Choroid plexus epithelial cell (primary cell): ENCODE measurements at regions not wholly inside any gene's neighbourhood (a gene's known extent, or its start where the extent isn't known, plus 50 kb on each side); places are given as distances from the start of the nearest gene placed in this dataset.
A peak's percentile ranks its signal among the peaks of the same experiment; 100 is the strongest.

Experiments used
- DNase-seq: peaks from one replicate; pipeline ENCODE4 v3.0.0-alpha.2; 2010; ENCODE audit warnings: low read depth
- H3K4me3 ChIP-seq: 2 replicates; pipeline ENCODE4 v1.5.1; 2011; ENCODE audit warnings: low read depth, mild to moderate bottlenecking, control low read depth, low read length, moderate library complexity
- TF ChIP-seq, protein P1 (sequence below): conservative IDR thresholded peaks from 2 replicates; pipeline ENCODE4 v1.5.1; 2011; ENCODE audit warnings: low read depth, mild to moderate bottlenecking, control low read depth, inconsistent platforms, low read length, moderate library complexity

DNA sequence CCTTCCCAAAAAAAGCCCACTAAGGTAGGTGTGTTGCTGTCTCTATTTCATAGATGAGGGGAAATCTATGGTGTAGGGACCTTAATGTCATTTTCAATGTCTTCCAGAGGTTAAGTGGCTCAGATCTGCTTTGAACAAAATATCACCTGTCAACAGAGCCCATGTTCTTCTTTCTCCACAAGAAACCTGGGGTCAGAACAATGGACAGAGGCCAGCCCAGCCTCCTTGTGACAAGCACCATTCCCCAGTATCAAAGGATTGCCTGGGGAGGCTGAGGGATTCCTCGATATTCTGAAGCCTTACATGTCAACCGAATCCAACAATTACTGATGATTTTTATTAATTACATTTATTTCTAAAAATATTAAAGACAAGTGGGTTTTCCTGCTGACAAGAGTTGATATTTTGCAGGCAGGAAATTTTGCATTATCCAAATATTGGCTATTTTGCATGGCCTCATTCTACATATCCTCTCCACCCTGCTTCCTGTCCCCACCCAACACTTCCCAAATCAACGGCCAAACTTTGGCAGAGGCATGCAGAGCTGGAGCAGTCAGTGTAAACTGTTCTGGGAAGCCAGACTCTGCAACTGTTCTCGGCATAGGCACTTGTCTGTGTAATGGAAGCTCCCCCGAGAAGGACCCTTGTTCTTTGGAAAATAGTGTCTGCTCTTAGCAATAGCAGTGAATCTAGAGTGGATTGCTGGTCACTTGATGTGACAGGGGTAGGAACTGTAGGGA, 281.5 kb downstream of the HS3ST3A1 start:
- no peak overlapping the region for H3K4me3 ChIP-seq
- DNase-seq = no peak
- TF ChIP-seq, protein P1, sequence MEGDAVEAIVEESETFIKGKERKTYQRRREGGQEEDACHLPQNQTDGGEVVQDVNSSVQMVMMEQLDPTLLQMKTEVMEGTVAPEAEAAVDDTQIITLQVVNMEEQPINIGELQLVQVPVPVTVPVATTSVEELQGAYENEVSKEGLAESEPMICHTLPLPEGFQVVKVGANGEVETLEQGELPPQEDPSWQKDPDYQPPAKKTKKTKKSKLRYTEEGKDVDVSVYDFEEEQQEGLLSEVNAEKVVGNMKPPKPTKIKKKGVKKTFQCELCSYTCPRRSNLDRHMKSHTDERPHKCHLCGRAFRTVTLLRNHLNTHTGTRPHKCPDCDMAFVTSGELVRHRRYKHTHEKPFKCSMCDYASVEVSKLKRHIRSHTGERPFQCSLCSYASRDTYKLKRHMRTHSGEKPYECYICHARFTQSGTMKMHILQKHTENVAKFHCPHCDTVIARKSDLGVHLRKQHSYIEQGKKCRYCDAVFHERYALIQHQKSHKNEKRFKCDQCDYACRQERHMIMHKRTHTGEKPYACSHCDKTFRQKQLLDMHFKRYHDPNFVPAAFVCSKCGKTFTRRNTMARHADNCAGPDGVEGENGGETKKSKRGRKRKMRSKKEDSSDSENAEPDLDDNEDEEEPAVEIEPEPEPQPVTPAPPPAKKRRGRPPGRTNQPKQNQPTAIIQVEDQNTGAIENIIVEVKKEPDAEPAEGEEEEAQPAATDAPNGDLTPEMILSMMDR = no peak

DNA sequence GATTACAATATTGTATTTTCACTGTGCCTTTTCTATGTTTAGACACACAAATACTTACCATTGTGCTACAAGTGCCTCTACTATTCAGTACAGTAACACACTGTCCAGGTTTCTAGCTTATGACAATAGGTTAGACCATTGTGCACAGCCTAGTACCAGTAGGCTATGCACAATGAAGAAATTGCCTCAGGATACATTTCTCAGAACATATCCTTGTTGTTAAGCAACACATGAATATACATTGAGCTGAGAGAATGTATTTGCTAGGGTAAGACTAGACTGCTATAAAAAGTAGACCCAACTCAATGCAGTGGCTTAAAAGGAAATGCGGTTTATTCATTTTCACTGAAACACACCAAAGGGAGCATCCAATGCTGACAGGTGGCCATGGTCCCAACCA, 285.1 kb downstream of the HS3ST3A1 start:
- no peak overlapping the region for H3K4me3 ChIP-seq
- TF ChIP-seq, protein P1 = no peak
- no peak for DNase-seq

DNA sequence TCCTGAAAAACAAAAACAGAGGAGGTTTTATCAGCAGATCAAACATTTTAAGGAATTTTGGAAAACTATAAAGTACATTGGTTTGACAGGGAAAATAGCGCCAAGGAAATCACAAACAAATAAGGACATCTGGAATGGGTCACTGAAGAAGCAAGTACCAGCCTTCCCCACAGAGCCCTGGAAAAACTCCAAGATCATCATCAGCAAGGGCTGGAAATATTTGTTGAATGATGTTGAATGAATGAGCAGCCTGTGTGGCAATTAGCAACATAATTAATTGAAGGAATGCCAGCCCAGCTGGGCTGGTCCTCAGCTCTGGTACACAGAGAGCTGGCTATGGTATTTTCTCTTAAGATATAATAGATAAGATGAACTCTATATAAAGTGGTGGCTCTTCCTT, 290.4 kb downstream of the HS3ST3A1 start:
- TF ChIP-seq, protein P1 = no peak
- peak; percentile 41 for DNase-seq
- no peak overlapping the region for H3K4me3 ChIP-seq

DNA sequence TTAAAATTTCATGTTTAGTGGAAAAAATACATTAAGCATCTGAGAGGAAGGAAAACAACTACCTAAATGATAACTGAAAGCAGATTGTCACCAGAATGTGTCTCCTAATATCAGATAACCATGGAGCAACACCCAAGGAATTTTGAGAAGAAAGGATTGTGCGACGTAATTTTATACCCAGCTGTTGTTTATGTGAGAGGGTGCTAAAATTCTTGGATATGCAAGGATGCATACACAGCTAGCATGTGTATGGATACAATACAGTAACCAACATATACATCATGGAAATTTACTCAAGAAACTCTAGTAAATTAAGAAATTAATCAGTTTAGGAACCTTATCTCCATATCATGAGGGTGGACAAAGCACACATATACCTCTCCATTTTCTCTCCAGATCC, 290.9 kb downstream of the HS3ST3A1 start:
- no peak for DNase-seq
- TF ChIP-seq, protein P1 = no peak
- no peak overlapping the region for H3K4me3 ChIP-seq

DNA sequence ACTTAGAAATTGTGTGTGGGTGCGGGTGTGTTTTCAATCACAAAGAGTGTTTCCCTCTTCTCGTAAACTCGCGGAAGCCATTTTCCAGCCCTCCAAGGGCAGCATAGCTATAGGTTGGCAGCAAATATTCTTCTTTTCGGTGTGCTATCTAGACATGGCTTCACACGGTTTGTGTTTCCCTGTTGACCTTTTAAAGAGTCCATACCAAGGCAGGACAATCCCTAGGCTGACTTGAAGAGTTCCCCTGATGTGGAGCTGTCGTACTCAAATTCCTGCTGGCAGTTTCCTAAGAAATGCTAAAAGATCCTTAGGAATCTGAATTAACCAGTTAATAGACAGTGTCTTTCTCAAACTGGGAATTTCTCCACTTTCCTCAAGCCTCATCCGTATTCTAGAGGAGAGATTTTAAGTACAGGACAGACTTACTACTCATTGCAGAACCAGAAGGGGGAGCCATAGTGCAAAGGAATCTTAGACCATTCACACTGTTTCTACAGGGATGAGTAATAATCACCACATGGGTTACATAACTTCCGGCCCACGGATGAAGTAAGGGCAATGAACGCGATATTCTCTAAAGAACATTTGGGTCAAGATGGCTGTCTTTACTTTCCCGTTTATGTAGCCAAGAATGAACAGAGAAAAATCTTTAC, 288.6 kb upstream of the ELAC2 start:
- peak; percentile 97 for DNase-seq
- TF ChIP-seq, protein P1 = peak; percentile 79
- no peak overlapping the region for H3K4me3 ChIP-seq

DNA sequence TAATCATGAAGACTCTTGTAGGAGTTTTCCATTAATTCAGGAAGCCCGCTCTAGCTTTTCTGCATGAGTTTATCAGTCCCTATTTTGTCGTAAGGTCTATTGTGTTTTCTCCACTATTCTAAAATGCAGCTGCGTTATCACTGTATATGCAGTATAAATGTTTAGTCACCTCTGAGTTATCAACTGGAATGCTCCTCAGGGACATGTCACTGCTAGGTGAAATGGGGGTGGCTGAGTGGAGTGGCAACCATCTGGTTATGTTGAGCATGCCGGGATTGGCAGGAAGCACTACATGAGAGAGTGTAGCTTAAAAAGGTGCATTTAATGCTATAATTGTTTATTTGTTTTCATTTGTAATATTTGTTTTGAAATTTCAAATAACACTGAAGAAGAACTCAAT, 285.2 kb upstream of the ELAC2 start:
- no peak overlapping the region for H3K4me3 ChIP-seq
- TF ChIP-seq, protein P1 = no peak
- DNase-seq = no peak

DNA sequence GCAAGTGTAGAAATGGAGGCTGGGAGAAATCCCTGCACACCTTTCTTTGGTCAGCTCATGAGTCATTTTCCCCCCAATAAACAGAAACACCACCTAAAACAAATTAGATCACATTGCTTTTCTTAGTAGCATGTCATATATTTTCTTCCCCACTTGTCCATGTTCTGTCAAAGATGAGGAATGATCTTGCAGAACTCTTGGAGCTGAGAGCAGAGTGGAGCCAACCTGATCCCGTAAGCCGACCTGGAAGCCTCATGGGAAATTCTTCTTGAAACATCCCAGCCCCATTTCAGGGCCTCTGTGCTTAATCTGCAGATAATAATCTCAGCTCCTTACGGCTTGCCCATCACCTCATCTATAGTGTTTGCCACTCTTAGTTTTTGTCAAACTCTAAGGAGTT, 284.6 kb upstream of the ELAC2 start:
- TF ChIP-seq, protein P1 = no peak

More for the DNA sequence above, 284.6 kb upstream of the ELAC2 start:
- no peak for DNase-seq
- no peak overlapping the region for H3K4me3 ChIP-seq
